ENCODE measurements at regions not wholly inside any gene's neighbourhood (a gene's known extent, or its start where the extent isn't known, plus 50 kb on each side); places are given as distances from the start of the nearest gene placed in this dataset.

- Histone ChIP-seq H3K79me2 (ENCODE audit: control insufficient read depth, insufficient read depth, low read length) (no peaks in the 10 kb centered on the region), H3K27me3 (ENCODE audit: control insufficient read depth in 2 of 2, insufficient read depth in 2 of 2, low read length in 2 of 2) (no peaks in the 10 kb centered on the region), H3K4me1 (ENCODE audit: control insufficient read depth, extremely low read depth, insufficient read depth, low read length) (no peaks in the 10 kb centered on the region), H2AFZ (ENCODE audit: low read depth, low read length) (no peak overlapping the region), H3K36me3 (ENCODE audit: control insufficient read depth in 2 of 2, extremely low read depth in 1 of 2, insufficient read depth in 2 of 2, low read length in 2 of 2) (no peaks in the 10 kb centered on the region), H3K9me1 (replicated peaks; ENCODE audit: control insufficient read depth, extremely low read depth, insufficient read depth, low read length) (no peaks in the 10 kb centered on the region), H3K4me2 (ENCODE audit: insufficient read depth, low read length) (no peak overlapping the region), H3K9ac (replicated peaks; ENCODE audit: extremely low read depth, insufficient read depth, low read length) (no peak overlapping the region), H3K9me3 (replicated peaks; ENCODE audit: control insufficient read depth, insufficient read depth, low read length) (no peaks in the 10 kb centered on the region), H3K27ac (ENCODE audit: insufficient read depth, low read depth, low read length) (no peak overlapping the region), H4K20me1 (replicated peaks; ENCODE audit: control insufficient read depth, extremely low read depth, insufficient read depth, low read length) (no peaks in the 10 kb centered on the region), H3K4me3 (replicated peaks in 1 of 3; ENCODE audit: insufficient read depth in 1 of 3, low read depth in 1 of 3, low read length in 3 of 3) (no peak overlapping the region)
- no peak for TF ChIP-seq POLR2AphosphoS5 (IDR thresholded peaks at IDR 0.05; ENCODE audit: insufficient read depth, low read depth, low read length)
- no peak for TF ChIP-seq JUN (IDR thresholded peaks at IDR 0.05; ENCODE audit: borderline replicate concordance, insufficient read depth, insufficient read length, low read depth)
- no peak for TF ChIP-seq MYC (IDR thresholded peaks at IDR 0.05; ENCODE audit: low read depth, low read length)
- intact Hi-C loops (cut with micrococcal nuclease) (no loop called here), dilution Hi-C loops (cut with MboI; ENCODE audit: extremely low pct_ligation_motif_present, low sequenced_read_pairs) (no loop called here)
- no peak for FAIRE-seq
- BruUV-seq (replicated peaks) = no TSS peak
- POLR2A ChIA-PET = no interaction called here
- DNase-seq (ENCODE audit: low read depth, low spot score) = no peak
- CTCF ChIA-PET = no interaction called here
Observed at GRCh38 chr9:120104771-120105170, 475.2 kb downstream of the CDK5RAP2 start.

- FAIRE-seq = no peak
- H3K27ac ChIP-seq (ENCODE audit: insufficient read depth, low read depth, low read length) = no peak overlapping the region
- no peaks in the 10 kb centered on the region for H4K20me1 ChIP-seq (replicated peaks; ENCODE audit: control insufficient read depth, extremely low read depth, insufficient read depth, low read length)
- no peak for DNase-seq (ENCODE audit: low read depth, low spot score)
- no peaks in the 10 kb centered on the region for H3K4me1 ChIP-seq (ENCODE audit: control insufficient read depth, extremely low read depth, insufficient read depth, low read length)
- H3K4me3 ChIP-seq (replicated peaks in 1 of 3; ENCODE audit: insufficient read depth in 1 of 3, low read depth in 1 of 3, low read length in 3 of 3) = no peak overlapping the region
- intact Hi-C loops (cut with micrococcal nuclease) = no loop called here
- no peaks in the 10 kb centered on the region for H3K9me1 ChIP-seq (replicated peaks; ENCODE audit: control insufficient read depth, extremely low read depth, insufficient read depth, low read length)
- BruUV-seq (replicated peaks) = no TSS peak
- dilution Hi-C loops (cut with MboI; ENCODE audit: extremely low pct_ligation_motif_present, low sequenced_read_pairs) = no loop called here
- no peaks in the 10 kb centered on the region for H3K27me3 ChIP-seq (ENCODE audit: control insufficient read depth in 2 of 2, insufficient read depth in 2 of 2, low read length in 2 of 2)
- H2AFZ ChIP-seq (ENCODE audit: low read depth, low read length) = no peak overlapping the region
- ChIA-PET POLR2A (no interaction called here), CTCF (no interaction called here)
- H3K9me3 ChIP-seq (replicated peaks; ENCODE audit: control insufficient read depth, insufficient read depth, low read length) = no peaks in the 10 kb centered on the region
- TF ChIP-seq FOS (IDR thresholded peaks at IDR 0.05; ENCODE audit: borderline replicate concordance, insufficient read depth, low read length) = no peak
- no peak for TF ChIP-seq MYC (IDR thresholded peaks at IDR 0.05; ENCODE audit: low read depth, low read length)
- TF ChIP-seq MAX (IDR thresholded peaks at IDR 0.05; ENCODE audit: insufficient read depth, insufficient read length) = no peak
- TF ChIP-seq POLR2A (IDR thresholded peaks at IDR 0.05; ENCODE audit: low read depth, low read length) = no peak
- no peak for TF ChIP-seq CTCF (IDR thresholded peaks at IDR 0.05; ENCODE audit: extremely low read depth in 1 of 2, insufficient read depth in 1 of 2, low read depth in 1 of 2, low read length in 2 of 2)
- no peak for TF ChIP-seq EZH2 (IDR thresholded peaks at IDR 0.05; ENCODE audit: borderline replicate concordance, low read depth, low read length, severe bottlenecking)
- no peak for TF ChIP-seq JUN (IDR thresholded peaks at IDR 0.05; ENCODE audit: borderline replicate concordance, insufficient read depth, insufficient read length, low read depth)
- TF ChIP-seq POLR2AphosphoS5 (IDR thresholded peaks at IDR 0.05; ENCODE audit: insufficient read depth, low read depth, low read length) = no peak
- no peak for TF ChIP-seq GATA2 (IDR thresholded peaks at IDR 0.05; ENCODE audit: insufficient read depth, insufficient read length, low read depth, low read length)
- no peak overlapping the region for H3K9ac ChIP-seq (replicated peaks; ENCODE audit: extremely low read depth, insufficient read depth, low read length)
- no peaks in the 10 kb centered on the region for H3K79me2 ChIP-seq (ENCODE audit: control insufficient read depth, insufficient read depth, low read length)
- H3K36me3 ChIP-seq (ENCODE audit: control insufficient read depth in 2 of 2, extremely low read depth in 1 of 2, insufficient read depth in 2 of 2, low read length in 2 of 2) = no peaks in the 10 kb centered on the region
- H3K4me2 ChIP-seq (ENCODE audit: insufficient read depth, low read length) = no peak overlapping the region
Observed at GRCh38 chr9:120100595-120100994, 479.4 kb downstream of the CDK5RAP2 start.

Measured in endothelial cell of umbilical vein (primary cell).